GM19043 (cell line): ENCODE measurements at regions not wholly inside any gene's neighbourhood (a gene's known extent, or its start where the extent isn't known, plus 50 kb on each side); places are given as distances from the start of the nearest gene placed in this dataset.

Experiments
- ATAC-seq: cut with Tn5 transposase; IDR thresholded peaks from one replicate; pipeline ENCODE4 v1.9.1; 2021; ENCODE audit warnings: low read depth; ENCODE audit not compliant: unreplicated experiment

GRCh38 chr3:148073721-148074456 lies 623.8 kb upstream of the AGTR1 start:
- no peak for ATAC-seq

DNA sequence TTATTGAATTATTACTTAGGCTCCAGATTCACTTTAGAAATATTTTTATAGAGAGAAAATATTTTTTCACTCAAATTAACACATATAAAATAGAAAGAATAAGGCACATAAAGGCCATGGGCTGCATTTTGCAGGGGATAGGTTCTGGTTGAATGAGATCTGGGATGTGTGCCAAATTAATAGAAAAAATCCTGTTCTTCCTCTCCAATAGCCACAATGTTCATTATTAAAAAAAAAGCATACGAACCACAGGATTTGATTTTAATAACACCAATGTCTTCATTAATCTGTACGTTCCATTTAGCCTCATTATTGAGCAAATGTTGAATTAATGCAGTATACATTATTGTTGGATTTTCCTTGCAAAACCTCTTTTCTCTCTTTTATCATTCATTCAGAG lies 622.8 kb upstream of the AGTR1 start:
- no peak for ATAC-seq

GRCh38 chr3:148075771-148076716 lies 621.7 kb upstream of the AGTR1 start:
- no peak for ATAC-seq

- ATAC-seq: no peak
These were observed 620.3 kb upstream of the AGTR1 start for GRCh38 chr3:148077318-148077923.

DNA sequence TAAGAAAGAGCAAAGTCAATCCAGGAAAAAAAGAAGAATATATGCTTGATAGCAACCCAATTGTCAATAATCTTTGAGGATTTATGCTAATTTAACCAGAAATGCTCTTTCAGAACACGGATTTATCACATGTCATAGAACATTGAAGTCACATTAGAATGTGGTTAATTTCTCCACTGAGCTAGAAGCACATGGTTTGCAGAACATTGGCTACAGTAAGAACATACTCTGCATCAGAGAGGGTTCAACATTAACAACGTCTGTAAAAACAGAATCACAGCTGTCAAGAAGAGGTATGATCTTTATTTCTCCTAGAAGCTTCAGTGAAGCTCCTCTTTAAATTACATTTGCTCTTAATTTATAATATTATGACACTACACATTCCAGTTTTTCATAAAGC lies 619.7 kb upstream of the AGTR1 start:
- ATAC-seq: no peak

- no peak for ATAC-seq
These were observed 619.0 kb upstream of the AGTR1 start for GRCh38 chr3:148078658-148079057.

- ATAC-seq: no peak
These were observed 618.3 kb upstream of the AGTR1 start for GRCh38 chr3:148079370-148079769.

DNA sequence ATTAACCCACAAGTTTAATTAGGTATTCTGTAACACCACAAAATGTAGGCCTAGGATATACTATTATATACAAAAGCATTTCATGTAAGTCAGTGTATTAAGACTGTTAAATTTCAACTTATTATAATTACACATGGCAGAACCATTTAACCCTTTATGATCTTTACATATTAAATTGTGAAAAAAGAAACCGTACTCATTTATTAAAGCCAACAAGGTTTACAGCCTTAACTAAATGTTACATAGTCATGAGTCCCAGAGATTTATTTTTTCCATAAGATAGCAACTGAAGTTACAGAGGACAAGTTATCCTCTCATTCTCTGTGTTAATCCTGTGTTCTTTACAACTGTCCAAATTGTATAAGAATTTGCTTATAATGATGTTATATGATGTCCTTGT lies 615.8 kb upstream of the AGTR1 start:
- ATAC-seq: no peak

DNA sequence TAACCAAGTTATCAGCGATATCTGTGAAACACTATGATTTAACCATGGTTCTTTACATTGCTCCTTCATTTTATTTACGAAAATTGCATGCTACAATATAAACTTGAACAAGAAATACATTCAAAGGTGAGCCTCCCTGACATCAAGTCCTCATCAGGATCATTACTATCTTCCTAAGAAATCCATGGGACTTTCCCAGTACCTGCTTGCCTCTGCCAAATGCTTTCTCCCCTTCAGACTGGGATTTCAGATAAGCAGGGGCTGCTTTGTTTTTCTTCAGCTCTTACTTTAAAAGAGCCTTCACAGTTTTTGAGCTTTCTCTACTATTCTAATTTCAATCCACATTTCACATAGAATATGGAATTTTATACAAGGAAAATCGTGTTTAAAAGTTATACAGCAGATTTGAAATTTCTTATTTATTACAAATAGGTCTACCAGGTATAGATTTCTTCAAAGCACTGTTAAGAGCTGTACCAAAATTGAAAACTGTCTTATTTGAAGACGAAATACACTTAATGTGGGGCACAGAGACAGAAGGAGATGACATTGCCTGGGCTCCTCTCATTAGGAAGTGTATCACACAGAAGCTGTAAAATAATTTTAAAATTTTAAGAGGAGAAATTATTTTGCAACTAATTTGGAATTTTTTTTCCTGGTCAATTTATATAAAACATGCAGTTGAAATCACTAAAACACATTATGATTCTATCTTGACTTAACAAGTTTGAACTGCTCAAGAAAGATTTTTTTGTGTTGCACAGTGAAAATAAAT lies 615.0 kb upstream of the AGTR1 start:
- ATAC-seq: no peak

DNA sequence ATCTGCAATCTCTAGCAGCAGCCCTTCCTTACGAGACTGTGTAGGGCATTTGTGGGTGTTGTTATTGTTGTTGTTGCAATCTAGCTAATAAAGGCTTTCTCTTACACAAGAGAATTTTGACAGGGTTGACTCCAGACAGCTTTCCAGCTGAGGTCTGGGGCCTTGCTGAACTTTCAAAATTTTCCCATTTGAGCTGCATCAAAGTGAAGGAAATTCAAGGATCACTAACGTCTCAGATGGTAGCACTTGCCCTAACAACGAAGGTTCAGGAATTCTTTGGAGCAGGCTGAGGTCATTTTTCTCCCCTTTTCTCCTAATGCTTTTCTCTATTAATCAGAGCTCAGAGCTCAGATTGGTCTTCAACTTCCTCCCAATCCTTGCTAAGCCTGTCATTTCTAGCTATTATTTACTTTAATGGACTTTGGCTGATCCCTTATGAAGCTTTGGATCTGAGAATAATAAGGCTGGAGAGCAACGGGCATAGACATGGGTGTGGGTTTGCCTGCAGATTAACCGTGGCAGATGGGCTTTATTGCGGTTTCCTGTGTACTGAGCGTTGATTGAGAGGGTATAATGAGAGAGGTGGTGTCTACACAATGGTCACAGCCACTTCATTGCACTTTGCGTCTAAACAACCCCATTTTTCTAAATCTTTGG lies 614.0 kb upstream of the AGTR1 start:
- ATAC-seq: no peak

- ATAC-seq: peak; percentile 61
These were observed 612.8 kb upstream of the AGTR1 start for GRCh38 chr3:148084931-148085330.

DNA sequence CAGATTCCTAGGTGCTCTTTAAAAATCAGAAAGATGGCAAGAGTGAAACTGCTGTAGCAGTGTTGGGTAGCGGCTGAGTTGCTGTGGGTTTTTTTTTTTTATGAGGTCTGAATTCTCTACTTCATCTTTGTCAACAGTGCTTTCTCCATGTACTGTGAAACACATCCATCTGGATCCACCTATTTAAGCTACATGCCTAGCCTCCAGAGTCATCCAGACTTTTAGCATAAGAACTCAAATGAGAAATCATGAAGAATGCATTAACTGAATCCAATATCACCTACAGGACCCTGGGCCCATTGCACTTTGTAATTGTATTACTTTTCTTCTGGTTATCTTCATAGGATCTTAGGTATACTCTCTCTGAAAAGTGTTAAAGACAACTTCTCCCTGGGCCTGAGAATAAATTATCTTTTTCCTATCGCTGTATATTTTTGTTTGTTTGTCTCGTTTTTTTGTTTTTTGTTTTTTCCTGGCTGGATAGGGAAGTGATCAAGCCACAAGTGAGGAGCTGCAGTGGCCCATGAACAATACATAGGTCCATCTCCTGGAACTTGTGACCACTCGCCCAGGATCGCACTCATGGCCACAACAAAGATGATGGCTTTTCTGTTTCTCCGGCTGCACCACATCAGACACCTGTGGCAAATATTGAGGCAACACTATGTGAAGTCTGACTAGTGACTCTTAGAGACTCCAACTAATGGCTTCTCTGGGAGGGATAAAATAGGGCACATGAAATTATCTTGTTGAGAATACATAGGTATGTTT lies 609.9 kb upstream of the AGTR1 start:
- no peak for ATAC-seq

- no peak for ATAC-seq
These were observed 608.5 kb upstream of the AGTR1 start for GRCh38 chr3:148089171-148089570.

DNA sequence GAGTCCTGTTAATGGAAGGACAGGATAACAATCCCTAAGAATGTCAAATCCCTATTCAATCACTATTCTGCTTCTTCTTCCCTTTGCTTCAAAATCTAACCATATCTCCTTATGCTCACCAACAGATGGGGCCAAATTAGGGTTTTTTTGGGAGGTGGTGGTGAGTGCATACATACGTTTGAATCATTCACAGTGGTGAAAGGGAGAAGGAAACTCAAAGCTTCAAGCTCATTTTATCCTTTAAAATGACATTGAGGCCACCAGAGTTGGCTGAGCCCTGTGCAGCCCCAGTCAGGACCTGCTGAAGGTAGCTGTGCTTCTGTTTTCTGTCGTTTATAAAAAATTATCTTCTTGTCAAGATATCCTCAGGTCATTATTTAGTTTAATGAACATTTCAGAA lies 607.5 kb upstream of the AGTR1 start:
- no peak for ATAC-seq

GRCh38 chr3:148092624-148093347 lies 604.9 kb upstream of the AGTR1 start:
- no peak for ATAC-seq

DNA sequence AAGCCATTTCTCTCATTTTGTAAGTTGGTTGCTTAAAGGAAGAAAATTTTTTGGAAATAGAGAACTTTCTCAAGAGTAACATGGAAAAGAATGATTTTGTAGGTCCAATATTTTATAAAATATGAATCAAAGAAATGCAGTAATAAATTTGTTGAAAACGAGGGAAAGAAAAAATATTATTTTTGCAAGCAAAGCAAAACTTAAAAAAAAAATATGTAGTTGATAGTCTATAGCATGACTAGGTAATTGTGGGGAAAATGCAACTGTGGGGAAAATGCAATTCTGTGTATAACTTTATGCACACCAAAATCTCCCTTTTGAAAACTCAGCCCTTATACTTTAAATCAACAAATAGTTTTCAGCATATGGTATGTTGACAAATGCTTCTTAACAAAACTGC lies 604.0 kb upstream of the AGTR1 start:
- no peak for ATAC-seq

GRCh38 chr3:148095962-148096361 lies 601.7 kb upstream of the AGTR1 start:
- no peak for ATAC-seq

DNA sequence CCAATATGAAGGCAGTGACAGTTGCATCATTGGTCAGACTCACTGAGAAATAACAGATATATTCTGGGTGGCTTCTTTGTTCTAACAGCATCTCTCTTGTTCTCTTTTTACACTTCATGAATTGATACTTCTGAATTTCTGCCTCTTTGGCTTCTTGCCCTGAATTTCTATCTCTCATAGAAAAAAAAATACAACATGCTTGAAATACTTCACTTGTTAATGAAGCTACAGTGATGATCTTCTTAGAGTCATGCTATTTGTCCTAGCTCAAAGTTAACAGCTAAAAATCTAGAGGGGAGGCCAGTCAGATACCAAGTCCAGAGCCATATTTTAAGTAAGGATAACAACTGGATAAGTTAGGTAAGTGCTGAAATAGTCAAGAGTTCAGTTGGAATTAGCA lies 597.2 kb upstream of the AGTR1 start:
- no peak for ATAC-seq

GRCh38 chr3:148101061-148101460 lies 596.6 kb upstream of the AGTR1 start:
- no peak for ATAC-seq
